ENCODE measurements at regions not wholly inside any gene's neighbourhood (a gene's known extent, or its start where the extent isn't known, plus 50 kb on each side); places are given as distances from the start of the nearest gene placed in this dataset.
"Not testable (repeated sequence)": the region's sequence is repeated elsewhere in the genome, so short reads cannot be mapped to it uniquely, and the experiment has no call there.

DNA sequence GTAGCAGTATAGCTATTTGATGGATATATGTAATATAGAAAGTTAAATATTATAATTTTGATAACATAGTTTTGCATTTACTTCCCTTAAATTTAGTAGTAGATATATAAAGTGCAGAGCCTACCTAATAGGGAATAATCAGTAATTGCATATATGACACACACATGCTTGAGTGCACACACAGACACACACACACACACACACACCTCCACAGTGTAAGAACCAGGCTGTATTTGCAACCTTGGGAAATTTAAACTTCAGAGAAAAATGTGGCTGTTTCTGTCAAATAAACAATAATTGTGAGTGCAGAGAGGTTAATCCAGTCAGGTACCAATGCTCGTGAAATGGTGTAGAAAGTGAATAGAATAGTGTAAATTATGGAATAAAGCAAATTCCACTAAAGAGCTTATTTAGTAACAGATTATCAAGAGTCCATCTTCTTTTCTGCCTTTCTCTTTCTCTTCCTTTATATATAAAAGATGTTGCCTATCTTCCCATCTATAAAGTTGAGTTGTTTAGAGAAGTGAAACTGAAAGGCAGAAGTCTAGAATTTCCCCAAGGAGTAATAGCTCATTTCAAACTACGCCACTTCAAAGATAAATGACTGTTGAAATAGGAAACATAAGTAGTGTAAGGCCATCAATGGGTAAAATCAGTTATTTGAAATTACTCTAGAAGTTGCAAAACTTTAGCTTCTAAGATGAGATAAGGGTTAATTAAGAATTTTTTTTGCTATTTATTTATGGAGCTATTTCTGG is 273.7 kb downstream of the SRGAP2C start:
- peak; percentile 6 for DNase-seq (ENCODE audit: extremely low spot score)
- TF ChIP-seq, protein P1, sequence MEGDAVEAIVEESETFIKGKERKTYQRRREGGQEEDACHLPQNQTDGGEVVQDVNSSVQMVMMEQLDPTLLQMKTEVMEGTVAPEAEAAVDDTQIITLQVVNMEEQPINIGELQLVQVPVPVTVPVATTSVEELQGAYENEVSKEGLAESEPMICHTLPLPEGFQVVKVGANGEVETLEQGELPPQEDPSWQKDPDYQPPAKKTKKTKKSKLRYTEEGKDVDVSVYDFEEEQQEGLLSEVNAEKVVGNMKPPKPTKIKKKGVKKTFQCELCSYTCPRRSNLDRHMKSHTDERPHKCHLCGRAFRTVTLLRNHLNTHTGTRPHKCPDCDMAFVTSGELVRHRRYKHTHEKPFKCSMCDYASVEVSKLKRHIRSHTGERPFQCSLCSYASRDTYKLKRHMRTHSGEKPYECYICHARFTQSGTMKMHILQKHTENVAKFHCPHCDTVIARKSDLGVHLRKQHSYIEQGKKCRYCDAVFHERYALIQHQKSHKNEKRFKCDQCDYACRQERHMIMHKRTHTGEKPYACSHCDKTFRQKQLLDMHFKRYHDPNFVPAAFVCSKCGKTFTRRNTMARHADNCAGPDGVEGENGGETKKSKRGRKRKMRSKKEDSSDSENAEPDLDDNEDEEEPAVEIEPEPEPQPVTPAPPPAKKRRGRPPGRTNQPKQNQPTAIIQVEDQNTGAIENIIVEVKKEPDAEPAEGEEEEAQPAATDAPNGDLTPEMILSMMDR (IDR thresholded peaks at IDR 0.05; ENCODE audit: control extremely low read depth, extremely low read depth, low read depth, missing control alignments) = no peak
- CTCF ChIA-PET = interaction anchor here (1.1 kb wide), 1 partner anchor 67 kb away, joined by 3 read pairs; no protein-coding TSS in a partner anchor
- POLR2A ChIA-PET = no interaction called here

DNA sequence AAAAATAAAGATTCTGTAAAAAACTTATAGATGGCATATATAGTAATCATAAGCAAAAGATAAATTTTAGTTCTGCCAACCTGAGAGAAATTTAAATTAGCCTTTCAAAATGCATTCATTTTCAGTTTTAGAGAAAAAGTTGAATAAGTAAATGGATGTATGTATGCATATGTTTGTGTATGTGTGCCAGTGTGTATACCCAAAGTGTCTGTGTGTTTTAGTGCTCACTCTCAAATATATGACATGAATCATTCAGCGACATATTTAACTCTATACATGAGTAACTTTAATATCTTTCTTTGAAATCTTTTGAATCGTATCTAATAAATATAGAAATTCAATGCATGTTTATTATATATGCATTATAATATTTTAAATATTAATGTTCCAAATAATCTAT is 274.5 kb downstream of the SRGAP2C start:
- POLR2A ChIA-PET = no interaction called here
- no peak for DNase-seq (ENCODE audit: extremely low spot score)
- CTCF ChIA-PET = interaction anchor here (1.1 kb wide), 1 partner anchor 66 kb away, joined by 3 read pairs; no protein-coding TSS in a partner anchor
- TF ChIP-seq, protein P1 (IDR thresholded peaks at IDR 0.05; ENCODE audit: control extremely low read depth, extremely low read depth, low read depth, missing control alignments) = no peak

DNA sequence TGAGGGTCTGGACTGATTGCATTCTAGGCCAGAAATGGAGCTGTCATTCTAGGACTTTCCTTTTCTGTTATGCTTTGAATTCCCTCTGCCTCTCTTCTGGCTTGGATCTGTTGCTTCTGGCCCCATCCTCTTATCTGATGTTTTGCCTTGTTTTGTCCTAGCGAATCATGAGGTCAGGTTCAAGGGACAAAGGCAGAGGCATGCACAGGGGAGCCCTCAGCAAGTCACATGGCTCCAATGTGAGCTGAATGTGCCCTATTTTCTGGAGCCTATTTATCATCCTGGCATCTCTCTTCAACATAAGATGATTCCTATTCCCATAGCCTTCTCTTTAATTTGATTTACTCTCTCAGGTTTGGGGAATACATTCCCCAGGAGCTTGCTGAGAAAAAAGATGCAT is 284.6 kb downstream of the SRGAP2C start:
- CTCF ChIA-PET; POLR2A ChIA-PET; DNase-seq (ENCODE audit: extremely low spot score): not testable (repeated sequence)

DNA sequence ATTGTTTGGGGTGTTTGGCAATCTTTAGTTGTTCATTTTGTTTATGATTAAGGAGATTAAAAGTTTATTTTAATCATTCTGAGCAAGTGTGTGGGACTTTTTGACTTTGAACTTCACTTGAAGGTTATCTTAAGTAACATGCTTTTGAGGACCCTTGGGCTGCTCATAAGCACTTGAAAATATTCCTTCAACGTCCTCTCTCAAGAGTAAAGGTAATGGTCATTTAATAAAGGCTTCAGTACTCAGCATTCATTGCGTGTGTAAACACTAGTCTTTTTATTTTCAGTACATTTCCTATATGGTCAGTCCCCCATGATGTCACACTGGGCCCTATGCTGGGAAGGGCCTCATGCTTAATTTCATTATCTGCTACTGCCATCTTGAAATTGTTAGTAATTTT is 285.6 kb downstream of the SRGAP2C start:
- POLR2A ChIA-PET; DNase-seq (ENCODE audit: extremely low spot score); CTCF ChIA-PET: not testable (repeated sequence)

DNA sequence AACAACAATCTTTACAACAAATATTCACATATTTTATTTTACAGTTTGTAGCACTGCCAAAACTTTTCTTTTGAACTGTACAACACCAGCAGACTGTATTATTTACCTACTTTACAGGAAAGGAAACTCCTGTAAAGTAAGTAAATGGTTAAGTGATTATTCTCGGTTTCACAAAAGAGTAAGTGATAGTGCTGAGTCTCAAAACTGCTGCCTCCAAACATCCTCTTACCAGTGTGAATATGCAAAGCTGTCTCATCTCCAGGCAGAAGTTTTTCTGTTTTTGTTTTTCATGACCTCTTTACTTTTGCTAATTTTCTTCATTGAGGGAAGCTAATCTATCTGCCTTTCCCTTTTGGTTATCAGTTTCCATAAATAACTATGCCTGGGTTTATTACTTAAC is 286.7 kb downstream of the SRGAP2C start:
- POLR2A ChIA-PET = no interaction called here
- TF ChIP-seq, protein P1 (IDR thresholded peaks at IDR 0.05; ENCODE audit: control extremely low read depth, extremely low read depth, low read depth, missing control alignments) = no peak
- CTCF ChIA-PET = no interaction called here
- DNase-seq (ENCODE audit: extremely low spot score) = no peak

DNA sequence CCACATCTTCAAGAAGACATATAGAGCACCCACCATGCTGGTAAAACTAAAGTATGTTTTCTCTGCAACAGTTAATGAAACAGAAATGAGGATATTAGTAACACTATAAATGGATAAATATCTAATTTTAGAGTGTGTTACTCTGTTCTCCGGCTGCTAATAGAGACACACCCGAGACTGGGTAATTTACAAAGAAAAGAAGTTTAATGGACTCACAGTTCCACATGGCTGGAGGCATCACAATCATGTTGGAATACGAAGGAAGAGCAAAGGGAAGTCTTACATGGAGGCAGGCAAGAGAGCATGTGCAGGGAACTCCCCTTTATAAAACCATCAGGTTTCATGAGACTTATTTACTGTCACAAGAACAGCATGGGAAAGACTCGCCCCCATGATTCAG is 287.2 kb downstream of the SRGAP2C start:
- DNase-seq (ENCODE audit: extremely low spot score) = no peak
- ChIA-PET POLR2A (no interaction called here), CTCF (no interaction called here)
- TF ChIP-seq, protein P1 (IDR thresholded peaks at IDR 0.05; ENCODE audit: control extremely low read depth, extremely low read depth, low read depth, missing control alignments) = no peak

DNA sequence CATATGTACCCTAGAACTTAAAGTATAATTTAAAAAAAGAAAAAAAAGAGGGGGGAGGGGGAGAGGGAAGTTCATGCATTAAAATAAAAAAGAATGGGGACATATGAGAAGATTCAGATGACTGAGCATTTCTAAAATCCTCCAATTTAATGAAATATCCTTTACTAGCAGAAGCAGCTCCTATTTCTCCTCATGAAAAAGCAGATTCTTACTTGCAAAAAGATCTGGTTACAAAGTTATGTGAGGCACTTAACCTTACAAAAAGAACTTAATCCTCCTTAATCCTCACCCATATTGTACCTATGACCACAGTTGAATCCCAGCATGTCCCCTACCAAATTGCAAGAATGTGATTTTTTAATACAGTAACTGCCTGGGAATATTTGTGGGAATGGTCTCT is 298.5 kb downstream of the SRGAP2C start:
- TF ChIP-seq, protein P1 (IDR thresholded peaks at IDR 0.05; ENCODE audit: control extremely low read depth, extremely low read depth, low read depth, missing control alignments) = no peak
- CTCF ChIA-PET = no interaction called here

DNA sequence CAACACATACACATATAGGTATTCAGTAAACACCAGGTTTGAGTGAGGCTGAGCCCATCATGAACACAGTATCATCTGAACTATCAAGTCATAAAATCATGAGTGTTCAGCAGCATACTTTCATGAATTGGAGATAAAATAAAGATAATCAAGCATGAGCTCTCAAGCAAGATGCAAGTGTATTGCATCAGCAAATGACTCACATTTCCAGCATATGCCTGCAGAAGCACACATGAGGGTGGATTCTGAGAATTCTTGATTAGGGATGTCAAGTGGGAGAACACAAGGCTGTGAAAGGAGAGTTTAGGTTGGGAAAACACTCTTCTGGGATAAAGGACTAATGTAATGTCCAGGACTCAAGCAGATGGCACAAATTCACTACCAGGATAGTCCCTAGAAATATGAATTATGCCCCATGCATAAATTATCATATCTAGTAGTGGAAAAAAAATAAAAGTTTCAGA is 299.2 kb downstream of the SRGAP2C start:
- TF ChIP-seq, protein P1 (IDR thresholded peaks at IDR 0.05; ENCODE audit: control extremely low read depth, extremely low read depth, low read depth, missing control alignments) = no peak
- ChIA-PET CTCF (no interaction called here), POLR2A (no interaction called here)
- no peak for DNase-seq (ENCODE audit: extremely low spot score)

More for the DNA sequence above, 298.5 kb downstream of the SRGAP2C start:
- POLR2A ChIA-PET = no interaction called here
- no peak for DNase-seq (ENCODE audit: extremely low spot score)

DNA sequence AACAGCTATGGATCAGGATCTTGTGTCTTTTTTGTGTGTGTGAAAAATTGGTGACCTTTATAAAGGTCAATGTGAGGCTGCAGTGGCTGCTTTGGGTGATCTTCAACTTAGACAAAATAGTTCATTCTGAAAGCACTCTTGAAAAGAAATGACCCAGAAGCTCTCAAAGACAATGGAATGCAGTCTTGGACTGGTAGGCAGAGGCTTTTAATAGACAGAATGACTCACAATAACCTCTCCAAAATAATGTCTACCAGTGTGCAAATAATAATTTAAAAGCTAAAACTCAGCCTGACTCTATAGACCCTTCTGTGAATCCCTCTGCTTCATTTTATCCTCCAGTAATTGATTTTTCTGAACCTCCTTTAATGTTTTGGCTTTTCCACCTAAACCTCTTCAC is 310.0 kb downstream of the SRGAP2C start:
- CTCF ChIA-PET = interaction anchor here (1.4 kb wide), 1 partner anchor 15 kb away, joined by 5 read pairs; no protein-coding TSS in a partner anchor
- POLR2A ChIA-PET; DNase-seq (ENCODE audit: extremely low spot score): not testable (repeated sequence)

DNA sequence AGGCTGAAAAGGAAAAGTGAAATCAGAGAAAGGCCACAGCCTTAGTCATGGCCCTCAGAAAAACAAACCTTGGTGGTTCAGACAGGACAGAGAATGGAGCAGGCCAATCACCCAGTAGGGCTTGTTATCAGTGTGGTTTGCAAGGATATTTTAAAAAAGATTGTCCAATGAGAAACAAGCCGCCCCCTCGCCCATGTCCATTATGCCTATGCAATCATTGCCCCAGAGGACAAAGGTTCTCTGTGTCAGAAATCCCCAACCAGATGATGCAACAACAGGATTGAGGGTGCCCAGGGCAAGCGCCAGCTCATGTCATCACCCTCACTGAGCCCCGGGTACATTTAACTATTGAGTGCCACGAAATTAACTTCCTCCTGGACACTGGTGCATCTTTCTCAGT is 326.7 kb downstream of the SRGAP2C start:
- POLR2A ChIA-PET; DNase-seq (ENCODE audit: extremely low spot score): not testable (repeated sequence)

DNA sequence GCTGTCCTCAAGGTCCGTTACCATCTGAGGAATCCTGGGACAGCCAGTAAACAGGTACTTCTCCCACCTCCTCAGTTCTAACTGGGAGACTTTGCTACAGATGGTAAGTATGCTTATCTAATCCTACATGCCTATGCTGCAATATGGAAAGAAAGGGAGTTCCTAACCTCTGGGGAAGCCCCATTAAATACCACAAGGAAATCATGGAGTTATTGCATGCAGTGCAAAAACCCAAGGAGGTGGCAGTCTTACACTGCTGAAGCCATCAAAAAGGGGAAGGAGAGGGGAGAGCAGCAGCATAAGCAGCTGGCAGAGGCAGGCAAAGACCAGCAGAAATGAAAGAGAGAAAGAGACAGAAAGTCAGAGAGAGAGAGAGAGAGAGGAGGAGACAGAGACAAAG is 327.1 kb downstream of the SRGAP2C start:
- DNase-seq (ENCODE audit: extremely low spot score); CTCF ChIA-PET; POLR2A ChIA-PET: not testable (repeated sequence)

More for the DNA sequence above, 326.7 kb downstream of the SRGAP2C start:
- CTCF ChIA-PET = not testable (repeated sequence)
